Karpas-422 (cell line): ENCODE measurements at regions not wholly inside any gene's neighbourhood (a gene's known extent, or its start where the extent isn't known, plus 50 kb on each side); places are given as distances from the start of the nearest gene placed in this dataset.

Experiments used
- DNase-seq: peaks from one replicate; pipeline ENCODE4 v3.0.0-alpha.2; 2015
- H2AFZ ChIP-seq: fragments of 200-600 bp; sonication (generic); 2 replicates; pipeline ENCODE4 v1.6.1; 2014; ENCODE audit warnings: antibody characterized with exemption, low read length, mixed read lengths
- H3K27ac ChIP-seq: fragments of 200-600 bp; sonication (generic); 2 replicates; pipeline ENCODE4 v1.5.1; 2014; ENCODE audit warnings: mild to moderate bottlenecking, low read length, moderate library complexity
- H3K27me3 ChIP-seq: fragments of 200-600 bp; sonication (generic); 2 replicates; pipeline ENCODE4 v1.6.1; 2014; ENCODE audit warnings: low read length, mixed read lengths
- H3K36me3 ChIP-seq: fragments of 200-600 bp; sonication (generic); 2 replicates; pipeline ENCODE4 v1.6.1; 2014; ENCODE audit warnings: low read length, mixed read lengths; ENCODE audit not compliant: insufficient read depth
- H3K4me1 ChIP-seq: fragments of 200-600 bp; sonication (generic); 2 replicates; pipeline ENCODE4 v1.6.1; 2014; ENCODE audit warnings: mild to moderate bottlenecking, low read length, mixed read lengths
- H3K4me2 ChIP-seq: fragments of 200-600 bp; sonication (generic); 2 replicates; pipeline ENCODE4 v1.6.1; 2014; ENCODE audit warnings: low read length, low read depth, mild to moderate bottlenecking; ENCODE audit not compliant: poor library complexity, severe bottlenecking
- H3K4me3 ChIP-seq: fragments of 200-600 bp; sonication (generic); 2 replicates; pipeline ENCODE4 v1.5.1; 2014; ENCODE audit warnings: mild to moderate bottlenecking, antibody characterized with exemption, low read length, mixed read lengths
- H3K79me2 ChIP-seq: fragments of 200-600 bp; sonication (generic); 2 replicates; pipeline ENCODE4 v1.6.1; 2014; ENCODE audit warnings: mild to moderate bottlenecking, low read length, mixed read lengths
- H3K9ac ChIP-seq: fragments of 200-600 bp; sonication (generic); 2 replicates; pipeline ENCODE4 v1.6.0; 2014; ENCODE audit warnings: low read length
- H3K9me2 ChIP-seq: fragments of 200-600 bp; sonication (generic), shearing (Covaris generic); replicated peaks from 2 replicates; pipeline ENCODE4 v1.6.0; 2014; ENCODE audit warnings: mild to moderate bottlenecking, low read length, moderate library complexity; ENCODE audit not compliant: insufficient read depth
- H3K9me3 ChIP-seq: fragments of 300-700, 200-600 bp; sonication (generic); 2 replicates; pipeline ENCODE4 v1.6.1; 2014; ENCODE audit warnings: low read length, mixed read lengths
- H4K20me1 ChIP-seq: fragments of 200-600 bp; sonication (generic); 2 replicates; pipeline ENCODE4 v1.6.1; 2014; ENCODE audit warnings: mild to moderate bottlenecking, antibody characterized with exemption, low read length, low read depth; ENCODE audit not compliant: insufficient read depth

- no peaks in the 10 kb centered on the region for H4K20me1 ChIP-seq
- H3K79me2 ChIP-seq: no peaks in the 10 kb centered on the region
- no peak for DNase-seq
These were observed 191.9 kb downstream of the PTN start for GRCh38 chr7:137151690-137152052.

DNA sequence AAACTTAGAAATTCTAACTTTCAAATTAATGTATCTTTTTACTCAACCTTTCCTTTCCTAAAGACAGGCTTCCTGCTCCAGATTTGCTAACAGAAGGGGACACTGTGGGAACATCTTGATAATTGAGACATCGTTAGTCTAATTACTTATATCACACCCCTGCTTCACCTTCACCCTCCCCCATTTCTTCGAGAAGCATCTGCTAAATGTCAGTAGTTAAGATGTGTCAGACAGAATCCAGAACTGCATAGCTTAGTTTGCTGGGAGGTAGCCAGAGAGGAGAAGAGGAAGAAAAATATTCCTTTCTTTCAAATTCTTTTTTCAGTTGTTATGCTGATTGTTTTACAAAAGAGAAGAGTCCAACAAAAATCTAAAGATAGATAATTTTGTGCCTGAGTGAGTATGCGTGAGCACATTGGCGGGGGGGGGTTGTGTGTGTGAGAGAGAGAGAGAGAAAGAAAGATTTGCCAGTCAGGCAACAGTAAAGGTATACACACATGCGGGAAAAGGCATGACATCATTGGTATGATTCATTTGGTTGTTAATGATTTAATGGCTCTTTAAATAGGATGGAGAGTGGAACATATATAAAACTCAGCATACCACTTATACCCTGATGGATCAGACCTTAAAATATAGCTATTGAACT is 192.4 kb downstream of the PTN start:
- Histone ChIP-seq H2AFZ (no peak overlapping the region), H3K27ac (no peak overlapping the region), H3K36me3 (no peaks in the 10 kb centered on the region), H3K79me2 (no peaks in the 10 kb centered on the region), H3K4me3 (no peak overlapping the region), H4K20me1 (no peaks in the 10 kb centered on the region), H3K9me2 (no peaks in the 10 kb centered on the region), H3K9ac (no peak overlapping the region), H3K4me2 (no peak overlapping the region), H3K9me3 (no peaks in the 10 kb centered on the region), H3K27me3 (no peaks in the 10 kb centered on the region), H3K4me1 (no peaks in the 10 kb centered on the region)
- DNase-seq: no peak

More at GRCh38 chr7:137151690-137152052, 191.9 kb downstream of the PTN start:
- Histone ChIP-seq H3K27me3 (no peaks in the 10 kb centered on the region), H2AFZ (no peak overlapping the region), H3K36me3 (no peaks in the 10 kb centered on the region), H3K4me1 (no peaks in the 10 kb centered on the region), H3K4me2 (no peak overlapping the region), H3K4me3 (no peak overlapping the region), H3K9me3 (no peaks in the 10 kb centered on the region), H3K27ac (no peak overlapping the region), H3K9me2 (no peaks in the 10 kb centered on the region), H3K9ac (no peak overlapping the region)

- Histone ChIP-seq H3K4me2 (no peak overlapping the region), H3K9me2 (no peaks in the 10 kb centered on the region), H4K20me1 (no peaks in the 10 kb centered on the region), H3K27me3 (no peaks in the 10 kb centered on the region), H2AFZ (no peak overlapping the region), H3K9ac (no peak overlapping the region), H3K9me3 (no peaks in the 10 kb centered on the region), H3K36me3 (no peaks in the 10 kb centered on the region), H3K4me3 (no peak overlapping the region), H3K79me2 (no peaks in the 10 kb centered on the region), H3K4me1 (no peaks in the 10 kb centered on the region), H3K27ac (no peak overlapping the region)
- no peak for DNase-seq
These were observed 196.2 kb downstream of the PTN start for GRCh38 chr7:137147338-137147720.

DNA sequence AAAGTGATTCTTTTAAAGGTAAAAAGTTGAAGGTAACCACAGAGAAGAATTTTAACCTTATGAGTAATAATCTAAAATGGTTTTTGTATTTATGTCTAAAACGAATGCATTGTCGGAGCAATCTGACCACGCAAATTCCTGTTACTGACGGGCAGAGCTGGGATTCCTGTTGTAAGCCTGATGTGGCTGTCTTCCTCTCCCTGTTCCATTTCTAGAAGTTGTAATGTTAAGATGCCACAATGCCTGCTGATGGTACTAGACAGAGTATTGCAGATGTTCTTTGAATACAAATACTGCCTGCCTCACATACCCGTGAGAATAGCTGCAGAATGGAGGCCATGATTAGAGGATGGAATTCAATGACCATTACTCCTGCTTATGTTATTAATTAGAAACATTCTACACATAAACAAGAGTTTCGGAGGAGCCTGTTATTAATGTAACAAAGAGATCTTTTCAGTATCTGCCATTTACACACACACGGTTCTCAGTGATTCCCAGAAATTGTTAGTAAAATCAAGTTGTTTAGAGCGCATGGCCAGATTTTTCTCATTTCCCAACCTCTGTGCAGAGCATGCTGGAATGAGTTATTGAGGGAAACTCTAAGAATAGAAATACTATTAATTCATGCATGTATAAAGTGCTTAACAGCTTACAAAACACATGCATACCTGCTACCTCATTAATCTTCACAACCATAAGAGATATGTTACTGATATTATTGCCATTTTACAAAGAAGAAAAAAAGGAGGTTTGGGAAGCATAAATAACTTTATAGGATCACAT is 196.8 kb downstream of the PTN start:
- no peak for DNase-seq
- Histone ChIP-seq H3K4me3 (no peak overlapping the region), H3K4me2 (no peak overlapping the region), H4K20me1 (no peaks in the 10 kb centered on the region), H3K27me3 (no peaks in the 10 kb centered on the region), H3K36me3 (no peaks in the 10 kb centered on the region), H3K4me1 (no peaks in the 10 kb centered on the region), H3K9ac (no peak overlapping the region), H3K27ac (no peak overlapping the region), H2AFZ (no peak overlapping the region), H3K79me2 (no peaks in the 10 kb centered on the region), H3K9me2 (no peaks in the 10 kb centered on the region), H3K9me3 (no peaks in the 10 kb centered on the region)

DNA sequence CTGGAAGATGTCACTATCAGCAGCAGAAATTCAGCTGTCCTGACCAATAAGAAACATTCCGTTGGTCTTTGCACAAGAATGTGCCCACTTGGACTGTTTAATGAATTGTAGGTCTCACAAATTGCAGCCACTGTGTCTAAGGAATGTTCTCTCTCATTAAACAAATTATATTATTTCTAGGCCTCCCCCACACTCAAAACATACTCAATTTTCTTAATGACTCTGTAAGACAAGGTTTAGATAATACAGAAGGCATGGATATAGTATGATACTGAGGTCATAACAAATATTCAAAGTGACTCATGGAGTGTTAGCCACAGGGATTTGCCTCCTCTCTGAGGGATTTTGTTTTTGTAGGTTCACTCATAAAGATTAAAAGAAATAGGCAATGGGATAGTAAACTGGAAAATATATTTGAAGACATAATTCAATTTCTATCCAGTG is 197.5 kb downstream of the PTN start:
- no peaks in the 10 kb centered on the region for H3K79me2 ChIP-seq
- no peaks in the 10 kb centered on the region for H3K36me3 ChIP-seq
- no peaks in the 10 kb centered on the region for H3K9me3 ChIP-seq
- no peaks in the 10 kb centered on the region for H3K4me1 ChIP-seq
- H3K4me3 ChIP-seq: no peak overlapping the region
- no peaks in the 10 kb centered on the region for H4K20me1 ChIP-seq
- H2AFZ ChIP-seq: no peak overlapping the region
- H3K9me2 ChIP-seq: no peaks in the 10 kb centered on the region
- H3K4me2 ChIP-seq: no peak overlapping the region
- no peak overlapping the region for H3K27ac ChIP-seq
- H3K27me3 ChIP-seq: no peaks in the 10 kb centered on the region
- no peak overlapping the region for H3K9ac ChIP-seq
- no peak for DNase-seq

DNA sequence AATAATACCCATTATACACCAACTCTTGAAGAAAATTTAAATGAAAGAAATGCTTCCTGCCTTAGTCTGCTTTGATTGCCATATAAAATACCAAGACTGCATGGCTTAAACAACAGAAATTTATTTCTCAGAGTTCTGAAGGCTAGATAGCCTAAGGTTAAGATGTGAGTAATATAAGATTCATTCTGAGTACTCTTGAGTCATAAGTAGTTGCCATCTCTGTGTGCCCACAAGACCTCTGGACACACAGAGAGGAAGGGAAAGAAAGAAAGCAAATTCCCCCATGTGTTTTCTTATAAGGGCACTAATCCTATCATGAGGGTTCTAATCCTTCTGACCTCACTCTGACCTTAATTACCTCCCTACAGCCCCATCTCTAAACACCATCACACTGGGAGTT is 201.2 kb downstream of the PTN start:
- H3K9ac ChIP-seq: no peak overlapping the region
- no peaks in the 10 kb centered on the region for H3K9me2 ChIP-seq
- H3K4me1 ChIP-seq: no peaks in the 10 kb centered on the region
- no peaks in the 10 kb centered on the region for H3K27me3 ChIP-seq
- no peak overlapping the region for H3K27ac ChIP-seq
- no peaks in the 10 kb centered on the region for H3K79me2 ChIP-seq
- no peak for DNase-seq
- no peaks in the 10 kb centered on the region for H4K20me1 ChIP-seq
- no peak overlapping the region for H3K4me3 ChIP-seq
- H3K36me3 ChIP-seq: no peaks in the 10 kb centered on the region
- H2AFZ ChIP-seq: no peak overlapping the region
- no peaks in the 10 kb centered on the region for H3K9me3 ChIP-seq
- no peak overlapping the region for H3K4me2 ChIP-seq

DNA sequence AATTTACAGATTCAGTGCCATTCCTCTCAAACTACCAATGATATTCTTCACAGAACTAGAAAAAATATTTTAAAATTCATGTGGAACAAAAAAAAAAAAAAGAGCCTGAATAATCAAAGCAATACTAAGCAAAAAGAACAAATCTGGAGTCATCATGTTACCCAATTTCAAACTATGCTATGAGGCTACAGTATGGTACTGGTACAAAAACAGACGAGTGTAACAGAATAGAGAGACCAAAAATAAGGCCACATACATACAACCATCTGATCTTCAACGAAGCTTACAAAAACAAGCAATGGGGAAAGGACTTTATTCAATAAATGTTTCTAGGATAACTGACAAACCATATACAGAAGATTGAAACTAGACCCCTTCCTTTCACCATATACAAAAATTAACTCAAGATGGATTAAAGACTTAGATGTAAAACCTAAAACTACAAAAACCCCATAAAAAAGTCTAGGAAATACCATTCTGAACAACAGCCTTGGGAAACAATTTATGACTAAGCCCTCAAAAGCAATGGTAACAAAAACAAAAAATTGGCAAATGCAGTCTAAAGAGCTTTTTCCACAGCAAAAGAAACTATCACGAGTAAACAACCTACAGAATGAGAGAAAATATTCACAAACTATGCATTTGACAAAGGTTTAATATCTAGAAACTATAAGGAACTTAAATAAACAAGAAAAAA is 207.7 kb downstream of the PTN start:
- Histone ChIP-seq H2AFZ (no peak overlapping the region), H3K36me3 (no peaks in the 10 kb centered on the region), H3K9me3 (no peaks in the 10 kb centered on the region), H3K4me1 (no peaks in the 10 kb centered on the region), H3K27me3 (no peaks in the 10 kb centered on the region), H3K4me2 (no peak overlapping the region), H3K9ac (no peak overlapping the region), H3K27ac (no peak overlapping the region), H3K79me2 (no peaks in the 10 kb centered on the region), H3K4me3 (no peak overlapping the region), H4K20me1 (no peaks in the 10 kb centered on the region), H3K9me2 (no peaks in the 10 kb centered on the region)
- DNase-seq: no peak

DNA sequence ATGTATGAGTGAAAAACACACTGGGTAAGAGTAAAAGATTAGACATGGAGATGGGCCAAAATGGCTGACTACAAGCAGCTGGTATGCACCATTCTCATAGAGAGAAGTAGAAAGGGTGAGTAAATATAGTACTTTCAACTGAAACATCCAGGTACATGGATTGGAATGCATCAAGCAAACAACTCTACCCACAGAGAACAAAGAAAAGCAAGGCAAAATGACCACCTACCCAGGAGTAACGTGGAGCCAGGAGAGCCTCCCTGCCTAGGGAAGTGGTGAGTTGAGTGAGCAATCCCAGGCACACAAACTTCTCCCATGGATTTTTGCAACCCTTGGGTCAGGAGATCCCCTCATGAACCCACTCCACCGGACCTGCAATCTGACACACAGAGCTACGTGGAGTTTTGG is 212.8 kb downstream of the PTN start:
- Histone ChIP-seq H3K4me2 (no peak overlapping the region), H2AFZ (no peak overlapping the region)
- no peak for DNase-seq

More for the DNA sequence above, 212.8 kb downstream of the PTN start:
- no peak overlapping the region for H3K27ac ChIP-seq
- no peaks in the 10 kb centered on the region for H3K36me3 ChIP-seq
- no peaks in the 10 kb centered on the region for H3K27me3 ChIP-seq
- H3K4me3 ChIP-seq: no peak overlapping the region
- H3K9me3 ChIP-seq: no peaks in the 10 kb centered on the region
- H3K79me2 ChIP-seq: no peaks in the 10 kb centered on the region
- no peaks in the 10 kb centered on the region for H4K20me1 ChIP-seq
- no peaks in the 10 kb centered on the region for H3K4me1 ChIP-seq
- no peak overlapping the region for H3K9ac ChIP-seq
- H3K9me2 ChIP-seq: no peaks in the 10 kb centered on the region
